GM21390 (cell line): ENCODE measurements at regions not wholly inside any gene's neighbourhood (a gene's known extent, or its start where the extent isn't known, plus 50 kb on each side); places are given as distances from the start of the nearest gene placed in this dataset.

Experiments used
- ATAC-seq: cut with Tn5 transposase; IDR thresholded peaks from one replicate; pipeline ENCODE4 v1.9.1; 2021; ENCODE audit not compliant: unreplicated experiment

DNA sequence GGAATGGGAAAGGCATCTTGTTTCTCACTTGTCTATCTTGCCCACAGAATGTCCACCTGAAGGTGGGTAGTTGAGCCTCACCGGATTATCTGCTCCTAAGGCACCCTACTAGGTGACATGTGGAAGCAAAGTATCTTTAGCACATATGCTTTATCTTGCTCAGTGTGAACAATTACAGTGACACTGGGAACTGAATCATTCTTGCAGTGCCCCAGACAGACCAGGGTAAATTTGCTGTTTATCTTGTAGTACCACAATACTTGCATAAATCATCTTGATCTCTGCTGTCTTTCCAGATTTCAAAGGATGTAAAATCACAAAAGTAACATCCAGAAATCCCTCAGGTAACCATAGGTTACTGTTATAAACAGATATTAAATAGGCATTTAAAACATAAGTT, 930.0 kb upstream of the INTU start:
- ATAC-seq = no peak

DNA sequence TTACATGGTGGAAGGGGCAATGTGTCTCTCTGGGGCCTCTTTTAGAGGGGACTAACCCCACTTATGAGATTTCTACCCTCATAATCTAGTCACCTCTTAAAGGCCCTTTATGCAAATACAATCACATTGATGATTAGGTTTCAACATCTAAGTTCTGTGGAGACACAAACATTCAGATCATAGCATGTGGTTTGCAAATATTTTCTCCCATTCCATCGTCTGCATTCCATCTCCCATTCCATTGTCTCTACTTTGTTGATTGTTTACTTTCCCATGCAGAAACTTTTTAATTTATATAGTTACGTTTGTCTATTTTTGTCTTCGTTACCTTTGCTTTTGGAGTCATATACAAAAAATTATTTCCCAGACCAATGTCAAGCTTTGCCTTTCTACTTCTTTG, 927.5 kb upstream of the INTU start:
- ATAC-seq = no peak

DNA sequence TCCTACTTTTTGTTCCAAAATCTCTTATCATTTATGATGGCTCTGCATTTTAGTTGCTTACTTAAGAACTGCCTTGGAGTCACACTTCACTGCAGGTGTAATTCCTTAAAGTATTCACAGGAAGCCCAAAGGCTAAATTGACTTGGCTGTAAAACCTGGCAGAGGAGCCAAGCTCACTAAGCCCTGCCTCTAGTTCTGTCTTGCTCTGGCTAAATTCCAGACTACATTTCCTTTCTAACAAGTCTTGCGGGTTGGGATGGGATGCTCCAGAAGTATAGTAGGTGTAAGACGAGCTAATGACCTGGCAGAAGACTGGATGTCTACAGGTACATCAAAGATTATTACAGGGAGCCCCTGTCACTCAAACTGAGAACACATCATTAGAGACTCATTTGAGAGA, 924.0 kb upstream of the INTU start:
- ATAC-seq = no peak

DNA sequence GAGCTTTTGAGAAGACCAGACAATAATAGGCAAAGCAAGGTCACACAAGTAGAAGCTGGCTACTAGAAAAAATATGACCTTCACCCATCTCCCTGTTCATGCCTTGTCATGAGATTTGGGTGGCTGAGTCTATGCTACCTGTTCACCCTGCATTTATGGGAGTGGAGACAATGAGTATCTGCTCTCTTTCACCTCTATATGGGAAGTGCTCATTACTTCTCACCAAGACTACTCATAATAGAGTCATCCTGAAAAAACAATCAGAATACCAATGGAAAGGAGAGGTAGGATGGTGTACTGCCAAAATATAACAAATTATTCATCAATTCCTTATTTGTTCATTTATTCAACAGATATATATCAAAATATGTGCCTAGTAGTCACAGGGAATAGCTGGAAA, 921.8 kb upstream of the INTU start:
- no peak for ATAC-seq

DNA sequence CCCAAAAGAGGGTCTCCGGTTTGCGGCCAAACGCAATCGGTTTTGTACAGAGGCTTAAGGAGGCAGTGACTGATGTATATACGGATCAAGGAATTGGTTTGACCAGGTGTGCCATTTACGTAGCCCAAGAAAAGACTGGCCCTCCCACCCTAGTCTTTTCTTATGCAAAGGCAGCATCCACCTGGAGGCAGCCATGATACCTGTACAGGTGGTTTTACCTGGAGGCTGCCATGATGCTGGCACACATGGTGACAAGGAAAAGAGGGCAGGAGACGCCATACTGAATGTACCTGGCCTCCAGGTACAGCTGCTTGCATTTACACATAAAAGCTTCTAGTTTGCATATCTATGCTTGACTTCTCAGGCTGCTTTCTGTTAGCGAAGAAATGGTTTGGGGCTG, 917.7 kb upstream of the INTU start:
- ATAC-seq = no peak

DNA sequence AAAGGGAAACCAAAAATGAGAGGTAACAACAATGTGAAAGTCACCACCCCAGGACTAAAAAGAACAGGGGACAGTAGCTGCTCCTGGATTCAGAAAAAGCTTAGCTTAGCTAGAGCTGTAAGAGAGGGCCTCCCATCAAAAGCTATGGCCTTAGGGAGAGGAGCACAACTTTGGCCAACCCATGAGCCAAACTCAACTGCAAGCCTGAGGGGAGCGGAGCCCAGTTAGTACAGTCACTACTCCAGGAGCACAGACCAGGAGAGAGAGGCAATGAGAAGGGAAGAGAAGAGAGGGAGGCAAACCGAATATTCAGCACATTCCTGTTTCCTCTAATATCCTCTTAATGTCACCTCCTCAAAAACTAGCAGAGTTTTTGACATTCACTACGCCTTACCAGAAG, 917.1 kb upstream of the INTU start:
- ATAC-seq = no peak

DNA sequence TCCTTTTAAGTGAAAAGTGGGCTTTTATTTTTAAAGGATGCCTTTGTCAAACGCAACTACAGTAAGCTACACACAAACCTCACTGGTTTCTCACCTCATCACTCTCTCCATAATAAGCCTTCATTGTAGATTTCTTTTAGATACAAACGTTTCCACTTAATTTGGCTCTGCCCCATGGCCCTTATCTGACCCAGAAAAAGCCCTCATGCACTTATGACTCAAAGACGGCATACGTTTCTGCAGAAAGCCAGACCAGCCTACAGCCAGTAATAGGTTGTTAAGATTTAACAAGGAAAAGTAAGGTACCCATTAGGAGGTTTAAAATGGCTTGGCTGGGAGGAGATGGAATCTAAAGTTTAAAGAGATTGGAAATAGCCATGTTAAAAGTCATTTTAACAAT, 914.6 kb upstream of the INTU start:
- no peak for ATAC-seq

DNA sequence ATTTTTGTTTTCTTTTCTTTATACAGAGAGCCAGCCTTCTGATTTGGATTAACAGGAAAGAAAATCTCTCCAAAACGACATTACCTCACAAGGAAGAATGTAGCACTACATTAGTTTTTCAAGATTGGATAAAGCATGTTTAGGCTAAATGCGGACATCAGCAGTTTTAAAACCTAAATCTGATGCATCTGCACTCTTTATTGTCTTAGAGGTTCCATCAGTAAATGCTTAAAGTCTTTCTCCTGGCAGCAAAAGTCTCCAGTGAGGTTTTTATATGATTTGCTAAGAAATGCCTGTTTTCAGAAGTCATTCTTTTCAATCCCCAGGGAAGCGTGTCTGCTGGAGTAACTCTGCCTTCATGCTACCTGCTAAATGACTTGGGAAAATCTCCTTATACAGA, 912.9 kb upstream of the INTU start:
- no peak for ATAC-seq

DNA sequence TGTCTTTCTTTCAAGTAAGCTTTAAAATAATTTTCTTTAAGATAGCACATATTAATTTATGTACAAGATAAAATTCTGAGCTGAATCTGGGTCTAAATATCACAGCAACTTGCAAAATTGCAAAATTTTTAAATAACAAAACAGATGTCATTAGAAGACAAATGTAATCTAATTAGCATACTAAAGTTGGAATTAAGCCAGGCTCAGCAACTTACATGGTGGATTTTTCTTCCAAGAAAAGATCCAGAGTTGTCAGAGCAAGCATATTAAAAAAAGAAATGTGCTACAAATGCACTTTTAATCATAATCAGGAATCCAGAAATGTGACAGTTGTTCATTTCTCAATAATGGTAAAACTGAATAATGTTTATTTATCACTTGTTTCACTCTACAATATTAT, 906.9 kb upstream of the INTU start:
- no peak for ATAC-seq

DNA sequence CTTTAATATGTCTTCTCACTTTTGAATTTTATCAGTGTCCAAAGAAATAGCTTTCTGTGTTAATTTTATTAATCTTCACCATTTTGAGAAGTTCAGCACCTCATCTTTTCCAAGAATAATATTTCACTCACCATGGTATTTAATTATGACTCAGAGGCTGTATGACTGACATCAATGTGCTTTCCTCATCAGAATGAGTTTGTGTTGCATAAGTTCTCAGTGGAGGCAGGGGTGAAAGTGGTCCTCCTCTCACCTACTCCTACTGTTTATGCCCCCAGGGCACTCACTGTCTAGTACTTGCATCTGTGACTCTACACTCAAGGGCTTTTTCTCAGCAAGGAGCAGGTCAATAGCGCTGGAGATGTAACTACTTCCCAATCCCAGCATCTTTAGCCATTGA, 905.3 kb upstream of the INTU start:
- ATAC-seq = no peak

DNA sequence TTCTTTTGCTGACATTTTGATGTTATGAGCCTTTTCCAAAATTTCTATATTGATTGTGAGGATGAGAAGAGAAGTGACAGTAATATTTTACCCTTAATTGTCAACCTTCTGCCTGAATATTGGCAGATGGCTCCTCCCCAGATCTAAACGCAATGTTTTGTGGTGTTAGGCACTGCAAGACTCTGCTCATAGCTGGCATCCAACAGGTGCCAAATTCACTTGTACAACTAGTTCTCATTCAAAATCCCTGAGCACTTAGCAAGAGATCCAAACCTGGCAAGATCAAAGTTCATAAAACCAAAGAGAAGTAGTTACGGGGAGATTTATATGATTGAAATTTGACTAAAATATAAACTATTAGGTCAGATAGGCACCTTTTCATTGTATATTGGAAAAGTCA, 901.7 kb upstream of the INTU start:
- no peak for ATAC-seq

DNA sequence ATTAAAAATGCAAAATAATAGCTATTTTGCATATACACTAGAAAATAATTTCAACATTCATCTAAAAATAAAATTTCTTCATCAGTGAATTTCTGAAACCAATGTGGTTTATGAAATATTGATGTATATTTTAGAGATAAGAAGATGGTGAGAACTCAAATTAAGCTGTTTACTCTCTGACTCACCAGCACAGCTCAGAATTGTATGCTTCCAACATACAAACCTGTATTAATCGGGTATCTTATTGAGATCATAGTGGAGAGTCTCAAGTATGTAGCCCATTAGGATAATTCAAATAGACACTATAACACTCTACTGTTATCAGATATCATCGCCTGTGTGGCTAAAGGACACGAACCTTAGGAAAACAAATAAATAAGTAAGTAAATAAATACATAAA, 899.5 kb upstream of the INTU start:
- ATAC-seq = no peak

DNA sequence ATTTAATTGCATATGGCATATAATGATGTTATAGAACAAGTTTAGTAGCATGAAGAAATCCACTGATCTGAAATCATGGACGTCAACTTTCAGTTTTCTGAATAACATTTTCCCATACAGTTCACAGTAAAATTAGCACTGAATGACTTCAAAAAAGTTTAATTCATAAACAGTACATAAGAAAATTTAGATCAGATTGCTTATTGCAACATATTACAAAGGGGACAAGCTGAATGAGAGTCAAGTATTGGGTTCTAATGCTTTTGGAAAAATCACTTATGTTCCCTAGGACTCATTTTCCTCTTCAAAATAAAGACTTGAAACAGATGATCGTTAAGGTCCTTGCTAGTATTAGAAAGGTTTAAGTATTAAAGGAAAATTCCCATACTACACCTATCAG, 898.3 kb upstream of the INTU start:
- ATAC-seq = no peak

DNA sequence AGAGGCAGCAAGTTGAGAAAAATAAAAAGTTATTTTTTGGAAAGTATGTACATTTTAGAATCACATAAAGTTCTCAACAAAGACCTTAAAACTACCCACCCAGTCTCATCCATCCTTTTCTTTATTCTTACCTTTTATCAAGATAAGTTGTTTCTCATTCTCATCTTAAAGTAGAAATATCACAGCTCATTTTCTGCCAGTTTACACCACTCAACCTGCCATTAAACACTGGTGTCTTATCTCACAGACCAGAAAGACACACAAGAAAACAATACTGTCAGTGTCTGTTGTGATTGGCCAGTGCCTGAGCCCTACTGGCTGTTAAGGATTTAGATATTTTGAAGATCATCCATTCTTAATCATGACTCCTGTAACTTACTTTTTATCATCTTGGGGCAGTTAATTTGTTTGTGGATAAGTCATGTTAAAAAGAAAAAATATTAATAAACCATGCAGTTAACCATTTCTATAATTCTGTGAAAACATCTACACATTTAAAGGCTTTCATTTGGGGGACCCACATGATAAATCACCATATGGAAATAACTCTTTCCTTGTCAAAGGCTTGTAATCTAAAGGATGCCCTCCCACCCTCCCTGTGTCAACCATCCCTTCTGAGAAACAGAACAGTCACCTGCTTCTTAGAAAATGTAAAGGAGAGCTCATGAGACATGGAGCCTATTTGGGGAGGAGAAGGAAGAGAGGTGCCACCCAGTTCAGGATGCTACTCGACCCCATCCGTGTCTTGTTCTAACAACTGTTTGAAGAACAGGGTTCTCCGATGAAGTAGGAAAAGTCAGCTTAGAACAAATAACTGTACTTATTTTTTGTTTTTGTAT, 897.2 kb upstream of the INTU start:
- no peak for ATAC-seq

DNA sequence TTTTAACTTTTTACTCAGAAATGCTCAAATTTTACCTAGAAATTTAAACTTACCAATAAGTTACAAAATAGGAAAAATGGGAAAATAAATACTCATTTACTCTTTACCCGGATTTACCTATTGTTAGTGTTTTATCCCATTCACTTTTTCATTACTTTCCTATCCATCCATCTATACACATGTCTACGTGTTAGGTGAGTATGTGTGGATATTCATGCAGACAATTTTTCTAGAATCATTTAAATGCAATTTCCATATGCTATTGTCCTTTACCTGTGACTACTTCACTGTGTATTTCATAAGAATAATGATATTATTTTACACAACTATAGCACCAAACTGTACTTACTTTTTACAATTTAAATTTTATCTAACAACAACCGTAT, 896.6 kb upstream of the INTU start:
- ATAC-seq = no peak

DNA sequence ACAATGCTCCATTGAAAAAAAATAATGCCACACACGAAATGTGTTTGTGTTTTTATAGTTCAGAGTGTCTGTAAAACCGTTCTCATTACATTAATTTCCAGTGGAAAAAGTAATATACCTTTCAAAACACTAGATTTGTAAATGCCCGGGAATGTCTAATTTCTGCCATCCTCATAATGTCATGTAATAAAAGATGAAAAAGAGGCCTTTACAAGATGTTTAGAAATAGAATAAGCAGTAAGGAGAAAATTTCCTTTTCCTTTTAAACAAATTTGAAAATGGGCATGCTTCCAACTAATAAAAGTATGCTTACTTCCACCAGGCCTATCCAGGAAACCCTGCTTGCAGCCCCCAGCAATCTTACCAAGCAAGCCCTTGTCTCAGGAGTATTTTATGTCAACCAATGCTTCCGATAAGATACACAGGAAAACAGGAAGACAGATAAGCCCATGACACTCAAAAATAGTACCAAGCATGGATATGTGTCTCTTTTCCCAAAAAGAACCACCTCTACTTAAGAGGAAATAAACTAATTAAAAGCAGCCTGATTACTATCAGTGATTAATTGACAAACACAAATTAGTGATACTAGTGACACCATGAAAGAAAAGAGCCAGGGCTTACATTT, 894.7 kb upstream of the INTU start:
- no peak for ATAC-seq

DNA sequence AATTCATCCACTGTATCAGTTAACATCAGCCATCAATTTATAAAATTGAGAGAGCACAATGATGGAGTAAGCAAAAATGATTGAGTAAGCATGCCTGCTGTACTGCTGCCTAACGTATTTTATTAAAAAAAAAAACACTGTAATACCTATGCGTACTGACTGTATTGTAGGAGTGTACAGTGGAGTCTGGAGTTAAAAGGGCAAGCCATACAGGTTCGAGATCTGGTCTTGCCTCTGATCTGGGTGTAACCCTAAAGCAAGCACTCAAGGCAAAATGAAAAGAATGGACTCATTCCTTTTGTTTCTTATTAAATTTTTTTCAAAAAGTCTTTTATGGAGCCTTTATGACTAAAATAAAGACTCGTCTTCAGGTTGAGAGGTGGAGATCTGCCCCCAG, 894.2 kb upstream of the INTU start:
- ATAC-seq = no peak

DNA sequence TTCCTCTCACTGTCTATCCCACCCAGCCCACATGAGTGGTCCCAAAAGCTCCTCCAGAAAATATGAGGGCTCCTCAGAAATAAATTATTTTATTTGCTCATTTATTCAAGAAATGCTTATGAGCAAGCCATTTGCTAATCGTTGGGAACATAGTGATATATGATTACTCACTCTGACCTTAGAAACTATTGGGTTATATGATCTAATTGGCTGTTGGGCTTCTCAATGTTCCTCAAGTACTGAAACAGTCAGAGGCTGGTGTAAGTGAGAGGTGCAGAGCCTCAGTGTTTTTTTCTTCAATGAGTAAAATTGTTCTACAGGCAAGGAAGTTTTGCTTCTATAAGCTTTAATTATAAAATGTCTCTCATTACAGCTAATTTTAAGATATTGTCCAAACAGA, 893.8 kb upstream of the INTU start:
- no peak for ATAC-seq

DNA sequence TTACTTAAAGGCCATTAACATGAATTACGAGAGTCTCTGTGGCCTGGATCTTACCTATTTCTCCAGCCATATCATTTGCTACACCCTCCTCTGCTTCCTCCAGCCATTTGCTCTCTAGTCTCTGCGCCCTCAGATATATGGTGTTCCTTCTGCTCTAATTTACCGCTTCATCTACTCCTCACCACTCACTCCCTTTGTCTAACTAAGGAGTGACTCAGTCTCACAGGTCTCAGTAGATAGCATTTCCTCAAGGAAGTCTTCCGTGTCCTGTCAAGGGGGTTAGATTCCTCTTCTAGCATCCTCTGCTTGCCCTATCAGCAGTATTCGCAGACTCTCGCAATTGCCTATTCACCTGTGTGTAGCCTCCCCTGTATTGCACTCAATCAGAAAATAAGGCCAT, 892.1 kb upstream of the INTU start:
- ATAC-seq = no peak

DNA sequence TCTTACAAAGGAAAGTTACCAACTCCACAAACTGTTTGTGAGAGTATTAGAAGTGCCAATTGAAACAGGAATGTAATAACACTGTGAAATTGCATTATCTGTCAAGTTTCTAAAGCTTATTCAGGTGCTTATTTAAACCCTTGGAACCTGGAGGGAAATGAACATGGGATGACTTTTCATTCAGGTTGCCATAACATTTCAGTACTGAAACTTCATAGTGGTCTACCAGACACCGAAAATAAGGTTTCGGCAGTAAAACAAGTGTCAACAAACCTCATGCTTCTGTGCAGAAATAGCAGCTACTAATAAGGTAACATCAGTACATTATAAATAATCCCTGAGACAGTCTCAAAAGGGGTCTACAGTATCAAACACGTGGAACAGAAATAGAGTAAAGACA, 890.7 kb upstream of the INTU start:
- ATAC-seq = peak; percentile 82

DNA sequence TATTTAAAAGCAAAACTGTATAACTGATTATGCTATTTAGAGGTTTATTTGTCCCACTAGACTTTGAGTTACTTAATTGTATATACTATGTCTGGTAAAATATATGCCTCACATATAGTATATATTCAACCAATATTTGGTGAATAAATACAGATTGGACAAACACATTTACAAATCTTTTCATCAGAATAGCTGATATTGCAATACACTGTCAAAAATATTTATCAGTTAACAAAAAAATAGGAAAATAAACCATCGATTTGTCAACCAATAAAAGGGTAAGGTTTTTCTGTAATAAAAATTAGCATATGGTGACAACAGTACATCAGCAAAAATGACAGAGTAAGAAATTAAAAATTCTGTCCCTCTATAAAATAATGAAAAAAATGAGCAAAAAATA, 889.9 kb upstream of the INTU start:
- ATAC-seq = no peak

DNA sequence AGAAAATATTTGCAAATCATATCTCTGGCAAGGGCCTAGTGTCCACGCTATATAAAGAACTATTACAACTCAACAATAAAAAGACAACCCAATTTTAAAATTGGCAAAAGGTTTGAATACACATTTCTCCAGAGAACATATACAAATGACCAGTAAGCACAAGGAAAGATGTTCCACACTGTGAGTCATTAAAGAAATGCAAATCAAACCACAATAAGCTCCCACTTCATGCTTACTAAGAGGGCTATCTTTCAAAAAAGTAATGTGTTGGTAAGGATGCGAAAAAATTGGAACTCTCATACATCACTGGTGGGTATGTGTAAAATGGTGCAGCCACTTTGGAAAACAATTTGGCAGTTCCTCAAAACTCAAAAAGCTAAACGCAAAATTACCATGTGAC, 884.0 kb upstream of the INTU start:
- ATAC-seq = no peak

DNA sequence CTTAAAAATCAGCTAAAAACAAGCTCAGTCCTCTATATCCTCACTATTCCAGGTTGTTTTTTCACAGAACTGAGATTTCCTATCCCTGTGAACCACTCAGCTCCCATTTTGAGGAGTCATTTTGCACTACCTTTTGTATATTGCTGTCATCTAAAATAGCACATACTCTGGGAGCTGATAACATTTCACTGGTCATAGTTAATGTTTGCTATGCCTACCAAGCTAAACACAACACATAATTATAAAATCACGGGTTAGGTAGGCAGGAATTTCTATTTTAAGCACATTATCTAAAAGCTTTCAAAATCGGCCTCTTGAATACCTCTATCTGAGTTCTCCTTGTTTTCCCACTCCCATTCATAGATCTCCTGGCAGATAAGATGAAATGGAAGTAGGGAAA, 882.0 kb upstream of the INTU start:
- ATAC-seq = no peak
